ENCODE measurements at regions not wholly inside any gene's neighbourhood (a gene's known extent, or its start where the extent isn't known, plus 50 kb on each side); places are given as distances from the start of the nearest gene placed in this dataset.

DNA sequence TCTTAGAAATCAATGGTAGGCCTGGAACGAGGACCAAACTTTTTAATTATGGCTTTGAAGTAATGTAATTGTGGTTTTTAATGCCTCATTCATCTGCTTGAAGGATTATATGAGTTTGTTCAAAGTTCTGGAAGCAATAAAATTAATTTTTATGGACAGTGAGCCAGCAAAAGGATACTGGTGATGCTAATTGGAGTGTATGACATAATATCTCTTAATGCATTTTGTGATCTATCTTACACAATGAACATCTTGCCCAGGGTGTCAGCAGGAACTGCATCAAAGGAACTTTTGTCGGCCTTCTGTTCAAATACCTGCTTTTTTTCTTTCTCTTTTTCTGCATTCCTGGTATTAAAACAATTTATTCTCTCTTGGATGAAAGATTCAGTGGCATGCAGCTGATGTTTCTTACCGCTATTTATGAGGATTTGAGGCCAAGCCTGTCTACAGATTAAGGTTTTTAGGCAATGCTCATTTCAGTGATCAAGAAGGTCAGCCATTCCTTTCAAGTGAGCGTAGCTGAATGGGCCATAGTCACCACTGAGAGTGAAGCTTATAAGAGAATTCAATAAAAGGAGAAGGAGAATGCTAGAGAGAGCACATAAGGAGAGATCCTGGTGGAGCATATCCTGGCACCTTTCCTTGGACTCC lies 974.8 kb downstream of the SORCS3 start (continued):
- TF ChIP-seq ZNF114 (CRISPR knock-in tag; IDR thresholded peaks at IDR 0.05): no peak
- TF ChIP-seq, protein P1, sequence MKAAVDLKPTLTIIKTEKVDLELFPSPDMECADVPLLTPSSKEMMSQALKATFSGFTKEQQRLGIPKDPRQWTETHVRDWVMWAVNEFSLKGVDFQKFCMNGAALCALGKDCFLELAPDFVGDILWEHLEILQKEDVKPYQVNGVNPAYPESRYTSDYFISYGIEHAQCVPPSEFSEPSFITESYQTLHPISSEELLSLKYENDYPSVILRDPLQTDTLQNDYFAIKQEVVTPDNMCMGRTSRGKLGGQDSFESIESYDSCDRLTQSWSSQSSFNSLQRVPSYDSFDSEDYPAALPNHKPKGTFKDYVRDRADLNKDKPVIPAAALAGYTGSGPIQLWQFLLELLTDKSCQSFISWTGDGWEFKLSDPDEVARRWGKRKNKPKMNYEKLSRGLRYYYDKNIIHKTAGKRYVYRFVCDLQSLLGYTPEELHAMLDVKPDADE (IDR thresholded peaks at IDR 0.05): no peak

DNA sequence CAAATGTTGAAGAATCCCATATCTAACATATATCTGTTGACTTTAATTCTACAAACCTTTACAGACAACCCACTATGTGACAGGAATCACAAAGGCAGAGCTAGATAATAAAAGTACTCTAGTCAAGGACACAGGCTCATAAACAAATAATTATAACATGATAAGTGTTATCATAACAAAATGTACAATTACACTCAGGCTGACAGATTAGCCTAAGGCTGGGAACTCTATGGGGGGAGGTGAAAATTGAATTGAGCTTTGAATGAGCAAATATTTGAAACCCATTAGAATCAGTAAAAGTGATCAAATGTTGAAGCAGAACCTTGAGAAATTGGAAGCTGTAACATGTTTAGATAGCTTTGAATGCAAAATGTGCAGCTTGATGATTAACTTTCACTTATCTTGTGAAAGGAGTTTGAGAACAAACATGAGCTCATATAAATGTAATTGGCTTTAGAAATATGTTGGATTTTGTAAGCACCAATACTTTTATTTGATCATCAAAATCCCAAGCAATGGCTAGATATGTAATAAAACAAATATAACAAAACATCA lies 970.2 kb downstream of the SORCS3 start:
- Mint-ChIP-seq H3K4me1 (no peaks in the 10 kb centered on the region), H3K36me3 (ENCODE audit: low read depth) (no peaks in the 10 kb centered on the region), H3K27me3 (ENCODE audit: insufficient read depth, low read depth, poor library complexity) (no peaks in the 10 kb centered on the region), H3K27ac (no peak overlapping the region), H3K4me3 (no peak overlapping the region), H3K9me3 (no peaks in the 10 kb centered on the region)
- H3K36me3 ChIP-seq (ENCODE audit: insufficient read depth): no peaks in the 10 kb centered on the region
- no peaks in the 10 kb centered on the region for H3K27me3 ChIP-seq (ENCODE audit: insufficient read depth)
- 0 out of 2 replicates have a peak, but pooled peaks cover 3% of the 10 kb centered on the region for H3K4me1 ChIP-seq (ENCODE audit: insufficient read depth)
- DNase-seq (ENCODE audit: low spot score): no peak
- no peak overlapping the region for H3K4me3 ChIP-seq
- H2AFZ ChIP-seq: no peak overlapping the region
- no peak overlapping the region for H3K27ac ChIP-seq (ENCODE audit: low read depth)
- H3K4me2 ChIP-seq: no peak overlapping the region
- H3K9me2 ChIP-seq (ENCODE audit: insufficient read depth): no peaks in the 10 kb centered on the region
- no peak for ATAC-seq
- no peaks in the 10 kb centered on the region for H4K20me1 ChIP-seq (replicated peaks; ENCODE audit: insufficient read depth)
- H3F3A ChIP-seq (replicated peaks; ENCODE audit: low read depth): no peaks in the 10 kb centered on the region
- no peaks in the 10 kb centered on the region for H3K79me2 ChIP-seq (replicated peaks; ENCODE audit: insufficient read depth)
- TF ChIP-seq EZH2 (IDR thresholded peaks at IDR 0.05; ENCODE audit: low read depth, unreplicated experiment): no peak
- no peak for TF ChIP-seq CREB1 (CRISPR knock-in tag; IDR thresholded peaks at IDR 0.05; ENCODE audit: low read depth)
- TF ChIP-seq STAT1 (IDR thresholded peaks at IDR 0.05; ENCODE audit: unreplicated experiment): no peak
- TF ChIP-seq, protein P2, sequence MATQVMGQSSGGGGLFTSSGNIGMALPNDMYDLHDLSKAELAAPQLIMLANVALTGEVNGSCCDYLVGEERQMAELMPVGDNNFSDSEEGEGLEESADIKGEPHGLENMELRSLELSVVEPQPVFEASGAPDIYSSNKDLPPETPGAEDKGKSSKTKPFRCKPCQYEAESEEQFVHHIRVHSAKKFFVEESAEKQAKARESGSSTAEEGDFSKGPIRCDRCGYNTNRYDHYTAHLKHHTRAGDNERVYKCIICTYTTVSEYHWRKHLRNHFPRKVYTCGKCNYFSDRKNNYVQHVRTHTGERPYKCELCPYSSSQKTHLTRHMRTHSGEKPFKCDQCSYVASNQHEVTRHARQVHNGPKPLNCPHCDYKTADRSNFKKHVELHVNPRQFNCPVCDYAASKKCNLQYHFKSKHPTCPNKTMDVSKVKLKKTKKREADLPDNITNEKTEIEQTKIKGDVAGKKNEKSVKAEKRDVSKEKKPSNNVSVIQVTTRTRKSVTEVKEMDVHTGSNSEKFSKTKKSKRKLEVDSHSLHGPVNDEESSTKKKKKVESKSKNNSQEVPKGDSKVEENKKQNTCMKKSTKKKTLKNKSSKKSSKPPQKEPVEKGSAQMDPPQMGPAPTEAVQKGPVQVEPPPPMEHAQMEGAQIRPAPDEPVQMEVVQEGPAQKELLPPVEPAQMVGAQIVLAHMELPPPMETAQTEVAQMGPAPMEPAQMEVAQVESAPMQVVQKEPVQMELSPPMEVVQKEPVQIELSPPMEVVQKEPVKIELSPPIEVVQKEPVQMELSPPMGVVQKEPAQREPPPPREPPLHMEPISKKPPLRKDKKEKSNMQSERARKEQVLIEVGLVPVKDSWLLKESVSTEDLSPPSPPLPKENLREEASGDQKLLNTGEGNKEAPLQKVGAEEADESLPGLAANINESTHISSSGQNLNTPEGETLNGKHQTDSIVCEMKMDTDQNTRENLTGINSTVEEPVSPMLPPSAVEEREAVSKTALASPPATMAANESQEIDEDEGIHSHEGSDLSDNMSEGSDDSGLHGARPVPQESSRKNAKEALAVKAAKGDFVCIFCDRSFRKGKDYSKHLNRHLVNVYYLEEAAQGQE (IDR thresholded peaks at IDR 0.05; ENCODE audit: unreplicated experiment): no peak
- no peak for TF ChIP-seq EZH2phosphoT487 (IDR thresholded peaks at IDR 0.05; ENCODE audit: unreplicated experiment)
- TF ChIP-seq, protein P3, sequence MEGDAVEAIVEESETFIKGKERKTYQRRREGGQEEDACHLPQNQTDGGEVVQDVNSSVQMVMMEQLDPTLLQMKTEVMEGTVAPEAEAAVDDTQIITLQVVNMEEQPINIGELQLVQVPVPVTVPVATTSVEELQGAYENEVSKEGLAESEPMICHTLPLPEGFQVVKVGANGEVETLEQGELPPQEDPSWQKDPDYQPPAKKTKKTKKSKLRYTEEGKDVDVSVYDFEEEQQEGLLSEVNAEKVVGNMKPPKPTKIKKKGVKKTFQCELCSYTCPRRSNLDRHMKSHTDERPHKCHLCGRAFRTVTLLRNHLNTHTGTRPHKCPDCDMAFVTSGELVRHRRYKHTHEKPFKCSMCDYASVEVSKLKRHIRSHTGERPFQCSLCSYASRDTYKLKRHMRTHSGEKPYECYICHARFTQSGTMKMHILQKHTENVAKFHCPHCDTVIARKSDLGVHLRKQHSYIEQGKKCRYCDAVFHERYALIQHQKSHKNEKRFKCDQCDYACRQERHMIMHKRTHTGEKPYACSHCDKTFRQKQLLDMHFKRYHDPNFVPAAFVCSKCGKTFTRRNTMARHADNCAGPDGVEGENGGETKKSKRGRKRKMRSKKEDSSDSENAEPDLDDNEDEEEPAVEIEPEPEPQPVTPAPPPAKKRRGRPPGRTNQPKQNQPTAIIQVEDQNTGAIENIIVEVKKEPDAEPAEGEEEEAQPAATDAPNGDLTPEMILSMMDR (conservative IDR thresholded peaks at IDR 0.05; ENCODE audit: low read depth in 2 of 2): no peak
- no peak for TF ChIP-seq JUNB (IDR thresholded peaks at IDR 0.05; ENCODE audit: unreplicated experiment)
- no peak for TF ChIP-seq ZNF114 (CRISPR knock-in tag; IDR thresholded peaks at IDR 0.05)
- TF ChIP-seq, protein P1 (IDR thresholded peaks at IDR 0.05): no peak
- no peak for TF ChIP-seq NANOG (IDR thresholded peaks at IDR 0.05; ENCODE audit: borderline replicate concordance)
- TF ChIP-seq ZNF331 (CRISPR knock-in tag; IDR thresholded peaks at IDR 0.05; ENCODE audit: low read depth): no peak

Data from GM23338 (cell line).